WERI-Rb-1 (cell line): ENCODE measurements at regions not wholly inside any gene's neighbourhood (a gene's known extent, or its start where the extent isn't known, plus 50 kb on each side); places are given as distances from the start of the nearest gene placed in this dataset.

Experiments
- DNase-seq: peaks from one replicate; pipeline ENCODE4 v3.0.0-alpha.2; 2020
- H3K27ac ChIP-seq: fragments of 250-450 bp; sonication (Bioruptor Pico); 2 replicates; pipeline ENCODE4 v1.5.1; 2020; ENCODE audit warnings: mild to moderate bottlenecking, moderate library complexity
- H3K27me3 ChIP-seq: fragments of 250-450 bp; sonication (Bioruptor Pico); 2 replicates; pipeline ENCODE4 v1.5.1; 2021; ENCODE audit warnings: mild to moderate bottlenecking, low read depth, moderate library complexity; ENCODE audit not compliant: insufficient read depth, severe bottlenecking
- H3K36me3 ChIP-seq: fragments of 250-450 bp; sonication (Bioruptor Pico); 2 replicates; pipeline ENCODE4 v1.5.1; 2020; ENCODE audit warnings: mild to moderate bottlenecking, moderate library complexity
- H3K4me3 ChIP-seq: 2 replicates; pipeline ENCODE4 v1.5.1; 2011; ENCODE audit warnings: low read depth, mild to moderate bottlenecking, control low read depth, low read length
- H3K9me3 ChIP-seq: fragments of 250-450 bp; sonication (Bioruptor Pico); 2 replicates; pipeline ENCODE4 v1.5.1; 2021; ENCODE audit warnings: mild to moderate bottlenecking, moderate library complexity; ENCODE audit not compliant: severe bottlenecking
- TF ChIP-seq, protein P1 (sequence below): IDR thresholded peaks from 2 replicates; pipeline ENCODE4 v1.5.1; 2011; ENCODE audit warnings: low read depth, mild to moderate bottlenecking, control low read depth, inconsistent platforms, low read length

DNA sequence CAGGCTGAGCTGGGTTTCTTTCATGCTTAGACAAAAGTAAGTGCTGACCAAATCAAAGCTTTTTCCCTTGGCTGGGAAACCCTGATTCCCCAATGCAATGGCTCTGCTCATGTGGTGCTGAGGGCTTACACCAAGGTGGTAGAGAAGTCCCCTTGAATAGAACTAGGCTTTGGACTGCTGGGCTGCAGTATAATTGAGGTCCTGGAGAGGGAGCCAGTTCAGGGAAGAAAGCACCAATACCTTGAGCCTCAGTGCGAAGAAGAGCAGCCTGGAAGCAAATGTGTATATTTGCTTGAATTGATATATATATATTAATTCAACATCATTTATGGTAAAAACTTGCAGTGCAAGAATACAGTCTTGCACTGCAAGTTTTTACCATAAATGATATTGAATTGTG is 391.1 kb downstream of the RPS24 start:
- TF ChIP-seq, protein P1, sequence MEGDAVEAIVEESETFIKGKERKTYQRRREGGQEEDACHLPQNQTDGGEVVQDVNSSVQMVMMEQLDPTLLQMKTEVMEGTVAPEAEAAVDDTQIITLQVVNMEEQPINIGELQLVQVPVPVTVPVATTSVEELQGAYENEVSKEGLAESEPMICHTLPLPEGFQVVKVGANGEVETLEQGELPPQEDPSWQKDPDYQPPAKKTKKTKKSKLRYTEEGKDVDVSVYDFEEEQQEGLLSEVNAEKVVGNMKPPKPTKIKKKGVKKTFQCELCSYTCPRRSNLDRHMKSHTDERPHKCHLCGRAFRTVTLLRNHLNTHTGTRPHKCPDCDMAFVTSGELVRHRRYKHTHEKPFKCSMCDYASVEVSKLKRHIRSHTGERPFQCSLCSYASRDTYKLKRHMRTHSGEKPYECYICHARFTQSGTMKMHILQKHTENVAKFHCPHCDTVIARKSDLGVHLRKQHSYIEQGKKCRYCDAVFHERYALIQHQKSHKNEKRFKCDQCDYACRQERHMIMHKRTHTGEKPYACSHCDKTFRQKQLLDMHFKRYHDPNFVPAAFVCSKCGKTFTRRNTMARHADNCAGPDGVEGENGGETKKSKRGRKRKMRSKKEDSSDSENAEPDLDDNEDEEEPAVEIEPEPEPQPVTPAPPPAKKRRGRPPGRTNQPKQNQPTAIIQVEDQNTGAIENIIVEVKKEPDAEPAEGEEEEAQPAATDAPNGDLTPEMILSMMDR = peak; percentile 56; the same call in 1 of the 2 replicates
- H3K9me3 ChIP-seq = peaks cover 19% of the 10 kb centered on the region
- H3K36me3 ChIP-seq = no peaks in the 10 kb centered on the region
- no peaks in the 10 kb centered on the region for H3K27me3 ChIP-seq
- no peak overlapping the region for H3K4me3 ChIP-seq
- no peak overlapping the region for H3K27ac ChIP-seq
- no peak for DNase-seq

DNA sequence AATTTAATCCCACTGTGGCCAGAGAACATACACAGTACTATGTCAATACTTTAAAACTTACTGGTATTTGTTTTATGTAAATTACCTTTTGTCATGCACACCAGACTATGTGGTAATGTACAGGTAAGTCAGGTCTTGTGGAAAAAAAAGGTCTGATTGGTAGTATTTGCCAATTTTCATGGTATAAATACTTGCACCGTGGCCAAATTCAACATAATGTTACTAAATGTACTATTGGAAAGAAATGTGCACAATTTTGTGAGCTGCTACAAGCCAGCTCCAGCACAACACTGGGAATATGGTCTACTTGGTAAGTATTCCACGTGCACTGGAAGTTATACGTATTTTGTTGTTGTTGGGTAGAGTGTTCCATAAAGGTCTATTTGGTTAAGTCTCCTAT is 392.5 kb downstream of the RPS24 start:
- Histone ChIP-seq H3K27ac (no peak overlapping the region), H3K4me3 (no peak overlapping the region), H3K9me3 (peaks cover 19% of the 10 kb centered on the region), H3K27me3 (no peaks in the 10 kb centered on the region), H3K36me3 (no peaks in the 10 kb centered on the region)
- DNase-seq = no peak
- TF ChIP-seq, protein P1 = no peak

DNA sequence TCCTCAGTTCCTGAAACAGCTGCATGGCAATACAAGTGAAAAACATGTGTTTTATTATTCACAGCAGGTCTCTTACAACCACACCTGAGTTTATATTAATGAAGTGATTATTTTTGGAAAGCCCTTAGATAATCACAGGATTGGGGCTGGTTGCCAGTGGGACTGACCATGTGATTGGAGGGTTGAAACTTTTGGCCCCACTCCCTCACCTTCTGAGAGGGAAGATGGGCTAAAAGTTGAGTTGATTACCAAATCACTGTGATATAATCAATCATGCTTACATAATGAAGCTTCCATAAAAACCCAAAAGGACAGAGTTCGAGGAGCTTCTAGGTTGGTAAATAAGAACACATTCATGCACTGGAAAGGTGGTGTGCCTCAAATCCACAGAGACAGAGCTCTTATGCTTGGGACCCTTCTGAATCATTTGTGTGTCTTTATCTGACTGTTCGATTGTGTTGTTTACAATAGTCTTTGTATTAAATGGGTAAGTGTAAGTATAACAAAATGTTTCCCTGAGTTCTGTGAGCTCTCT is 393.9 kb downstream of the RPS24 start:
- H3K36me3 ChIP-seq = no peaks in the 10 kb centered on the region
- no peak overlapping the region for H3K4me3 ChIP-seq
- no peak overlapping the region for H3K27ac ChIP-seq
- no peaks in the 10 kb centered on the region for H3K27me3 ChIP-seq
- H3K9me3 ChIP-seq = peaks cover 19% of the 10 kb centered on the region
- no peak for DNase-seq
- TF ChIP-seq, protein P1 = no peak

DNA sequence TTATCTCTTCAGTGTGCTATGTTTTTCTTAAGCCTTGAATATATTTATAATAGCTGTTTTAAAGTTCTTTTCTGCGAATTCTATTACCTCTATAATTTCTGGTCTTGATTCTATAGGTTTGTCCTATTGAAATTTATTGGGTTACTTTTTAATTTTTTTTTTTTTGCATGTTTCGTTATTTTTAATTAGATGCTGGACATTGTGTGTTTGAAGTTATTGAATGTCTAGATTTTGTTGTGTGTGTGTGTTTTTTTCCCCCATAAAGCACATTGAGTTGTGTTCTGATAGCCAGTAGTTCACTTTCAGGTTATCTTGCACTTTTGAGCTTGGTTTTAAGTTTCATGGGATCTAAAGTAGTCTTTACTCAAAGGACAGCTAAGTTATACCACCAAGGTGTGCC is 394.9 kb downstream of the RPS24 start:
- TF ChIP-seq, protein P1 = no peak
- no peaks in the 10 kb centered on the region for H3K27me3 ChIP-seq
- no peak overlapping the region for H3K27ac ChIP-seq
- H3K9me3 ChIP-seq = peaks cover 19% of the 10 kb centered on the region
- DNase-seq = no peak
- no peak overlapping the region for H3K4me3 ChIP-seq
- H3K36me3 ChIP-seq = no peaks in the 10 kb centered on the region

DNA sequence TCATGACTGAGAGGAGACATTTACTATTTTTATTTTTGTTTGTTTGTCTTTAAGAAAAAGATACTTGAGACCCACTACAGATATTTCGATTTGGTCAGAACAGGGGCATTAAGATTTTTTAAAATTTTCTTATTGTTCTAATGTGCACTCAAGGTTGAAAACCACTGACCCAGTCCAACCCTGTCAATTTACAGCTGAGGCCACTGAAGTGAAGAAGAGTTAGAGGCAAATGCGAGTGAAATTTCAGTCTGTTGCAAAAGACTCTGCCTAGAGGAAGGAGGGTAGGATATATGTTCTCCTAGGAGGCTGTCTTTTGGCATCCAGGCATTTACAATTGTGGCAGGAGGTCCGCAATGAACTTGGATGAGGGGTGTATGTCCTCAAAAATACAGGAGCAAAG is 396.3 kb downstream of the RPS24 start:
- no peak overlapping the region for H3K4me3 ChIP-seq
- peaks cover 11% of the 10 kb centered on the region for H3K9me3 ChIP-seq
- no peaks in the 10 kb centered on the region for H3K27me3 ChIP-seq
- H3K27ac ChIP-seq = no peak overlapping the region
- no peak for DNase-seq
- TF ChIP-seq, protein P1 = no peak
- no peaks in the 10 kb centered on the region for H3K36me3 ChIP-seq

DNA sequence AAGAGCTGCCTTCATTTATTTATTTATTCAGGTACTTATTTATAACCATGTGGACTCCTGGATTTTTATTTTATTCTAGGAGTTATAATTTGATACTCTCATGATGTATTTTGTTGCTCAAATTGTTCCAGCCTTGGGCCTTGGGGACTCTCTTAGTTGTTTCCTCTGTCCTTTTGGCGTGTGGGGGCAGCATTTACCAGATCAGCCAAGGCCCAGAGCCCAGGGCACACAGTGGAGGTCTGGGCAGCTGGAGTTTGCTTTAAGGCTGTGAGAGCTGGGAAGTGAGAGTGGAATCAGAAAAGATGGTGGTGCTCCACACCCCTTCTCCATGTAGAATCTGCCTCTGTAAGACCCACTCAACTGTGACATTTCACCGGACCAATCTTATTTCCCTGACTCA is 398.9 kb downstream of the RPS24 start:
- Histone ChIP-seq H3K36me3 (no peaks in the 10 kb centered on the region), H3K9me3 (peaks cover 4% of the 10 kb centered on the region), H3K4me3 (no peak overlapping the region), H3K27ac (peak overlapping the region; percentile 97), H3K27me3 (no peaks in the 10 kb centered on the region)
- TF ChIP-seq, protein P1 = no peak
- peak; percentile 53 for DNase-seq
